Panc1 (cell line): ENCODE measurements at regions not wholly inside any gene's neighbourhood (a gene's known extent, or its start where the extent isn't known, plus 50 kb on each side); places are given as distances from the start of the nearest gene placed in this dataset.

Experiments
- ATAC-seq: fragments of 200-7000 bp; cut with Tn5 transposase; 2 replicates; pipeline ENCODE4 v1.9.1; 2020; ENCODE audit warnings: mild to moderate bottlenecking, moderate library complexity
- BruUV-seq: library from RNA; stranded (reverse); fragments of 400-500 nt; replicated peaks from 2 replicates; lab custom pipeline; 2021; lab: Mats Ljungman, UMichigan
- CTCF ChIA-PET: fragments of 300-600 bp; sonication (Branson Sonifier 250); formaldehyde crosslinking; loops from one replicate; lab custom pipeline; 2022; ENCODE audit warnings: antibody characterized with exemption; lab: Charles Lee
- POLR2A ChIA-PET: fragments of 300-600 bp; sonication (Branson Sonifier 250); formaldehyde crosslinking; loops from one replicate; lab custom pipeline; 2022; ENCODE audit warnings: antibody characterized with exemption; lab: Charles Lee
- DNase-seq: peaks from one replicate; pipeline ENCODE4 v3.0.0-alpha.2; 2010; ENCODE audit warnings: low read depth, low spot score
- H3K27ac ChIP-seq: 2 replicates; pipeline ENCODE4 v1.5.1; 2011; ENCODE audit warnings: mild to moderate bottlenecking, low read length, inconsistent platforms
- H3K27me3 ChIP-seq: fragments of 200-500 bp; sonication (Bioruptor generic); 2 replicates; pipeline ENCODE4 v1.6.0; 2014; ENCODE audit warnings: low read length, inconsistent platforms; ENCODE audit not compliant: control insufficient read depth, insufficient read depth
- H3K36me3 ChIP-seq: fragments of 200-500 bp; sonication (Bioruptor generic); 2 replicates; pipeline ENCODE4 v1.5.1; 2014; ENCODE audit warnings: inconsistent platforms, mild to moderate bottlenecking, low read length, moderate library complexity; ENCODE audit not compliant: control insufficient read depth, insufficient read depth
- H3K4me1 ChIP-seq: 2 replicates; pipeline ENCODE4 v1.5.1; 2011; ENCODE audit warnings: inconsistent platforms, mild to moderate bottlenecking, low read length, moderate library complexity; ENCODE audit not compliant: control insufficient read depth, insufficient read depth
- H3K4me3 ChIP-seq, 2 experiments: 2 replicates each; pipeline ENCODE4 v1.5.1; 2011 to 2012; ENCODE audit warnings: low read depth in 2 of 2, low read length in 2 of 2, mild to moderate bottlenecking in 2 of 2, inconsistent platforms in 1 of 2, moderate library complexity in 1 of 2
- H3K9me3 ChIP-seq: fragments of 200-500 bp; sonication (Bioruptor generic); 2 replicates; pipeline ENCODE4 v1.5.1; 2014; ENCODE audit warnings: low read depth, mild to moderate bottlenecking, inconsistent platforms, low read length, moderate library complexity; ENCODE audit not compliant: control insufficient read depth, insufficient read depth
- CTCF ChIP-seq: fragments of 450-650 bp; IDR thresholded peaks from 2 replicates; pipeline ENCODE4 v1.5.1; 2017; ENCODE audit warnings: mild to moderate bottlenecking
- POLR2AphosphoS5 ChIP-seq: IDR thresholded peaks from 2 replicates; pipeline ENCODE4 v1.6.1; 2012; ENCODE audit warnings: mild to moderate bottlenecking, low read depth, low read length, moderate library complexity
- REST ChIP-seq, 2 experiments: IDR thresholded peaks; 2 replicates each; pipeline ENCODE4 v1.6.1; 2011 to 2012; ENCODE audit warnings: low read depth in 2 of 2, control low read depth in 1 of 2, low read length in 1 of 2, mild to moderate bottlenecking in 1 of 2, moderate library complexity in 1 of 2; ENCODE audit not compliant: insufficient read depth in 1 of 2
- SIN3A ChIP-seq: IDR thresholded peaks from 2 replicates; pipeline ENCODE4 v1.6.1; 2012; ENCODE audit warnings: low read depth, mild to moderate bottlenecking, low read length, moderate library complexity, borderline replicate concordance; ENCODE audit not compliant: insufficient read depth
- TCF7L2 ChIP-seq: IDR thresholded peaks from 2 replicates; pipeline ENCODE4 v1.6.1; 2011; ENCODE audit warnings: mild to moderate bottlenecking, low read depth, low read length, inconsistent platforms
- in situ Hi-C: cut with HindIII; loops from 2 replicates; pipeline ENCODE4 v1.10.0; 2016; ENCODE audit warnings: low sequenced_read_pairs, low pct_unique_long_range_greater_than_20kb
- intact Hi-C: fragments of 100-400 bp; cut with micrococcal nuclease; formaldehyde crosslinking; loops from one replicate; pipeline ENCODE4 v1.10.0; 2022; ENCODE audit not compliant: unreplicated experiment

DNA sequence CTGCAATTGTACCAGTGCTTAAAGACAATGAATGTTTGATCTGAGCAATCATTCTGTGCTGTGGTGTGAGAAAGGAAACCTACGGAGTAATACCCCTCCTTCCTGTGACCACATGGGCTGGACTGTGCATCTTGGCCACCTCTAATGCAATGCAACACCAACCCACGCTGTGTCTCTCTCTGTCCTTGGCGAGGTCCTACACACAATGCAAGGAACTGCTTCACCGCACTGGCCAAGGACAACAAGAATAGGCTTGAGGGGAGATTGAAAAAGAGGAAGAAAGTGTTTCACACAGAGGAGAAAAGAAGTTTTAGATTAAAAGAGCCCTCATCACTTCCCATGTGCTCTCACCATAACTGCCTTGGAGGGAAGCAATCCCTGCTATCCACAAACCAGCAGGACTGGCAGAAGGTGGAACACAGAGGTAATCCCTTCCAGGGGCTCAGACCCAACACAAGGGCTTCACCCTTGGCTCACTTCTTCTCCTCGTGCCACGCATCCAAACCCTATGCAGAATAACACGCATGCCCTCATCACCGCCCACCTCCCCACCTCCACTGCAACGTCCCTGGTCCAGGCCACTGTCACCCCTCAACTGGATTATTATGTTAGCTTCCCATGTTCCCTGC, 112.5 kb upstream of the ERG start:
- DNase-seq (no peak), ATAC-seq (no peak)
- Histone ChIP-seq H3K27ac (no peak overlapping the region), H3K27me3 (no peaks in the 10 kb centered on the region; the same call in 1 of the 2 replicates), H3K4me1 (no peaks in the 10 kb centered on the region), H3K4me3 (no peak overlapping the region), H3K36me3 (no peaks in the 10 kb centered on the region), H3K9me3 (no peaks in the 10 kb centered on the region)
- TF ChIP-seq TCF7L2 (no peak), REST (IDR thresholded peaks at IDR 0.05; ENCODE audit: insufficient read depth in 1 of 2, low read depth in 2 of 2, low read length in 1 of 2) (no peak), POLR2AphosphoS5 (no peak), SIN3A (no peak), CTCF (no peak)
- in situ Hi-C loops (no loop called here), intact Hi-C loops (no loop called here)
- ChIA-PET POLR2A (no interaction called here), CTCF (no interaction called here)
- no TSS peak for BruUV-seq

DNA sequence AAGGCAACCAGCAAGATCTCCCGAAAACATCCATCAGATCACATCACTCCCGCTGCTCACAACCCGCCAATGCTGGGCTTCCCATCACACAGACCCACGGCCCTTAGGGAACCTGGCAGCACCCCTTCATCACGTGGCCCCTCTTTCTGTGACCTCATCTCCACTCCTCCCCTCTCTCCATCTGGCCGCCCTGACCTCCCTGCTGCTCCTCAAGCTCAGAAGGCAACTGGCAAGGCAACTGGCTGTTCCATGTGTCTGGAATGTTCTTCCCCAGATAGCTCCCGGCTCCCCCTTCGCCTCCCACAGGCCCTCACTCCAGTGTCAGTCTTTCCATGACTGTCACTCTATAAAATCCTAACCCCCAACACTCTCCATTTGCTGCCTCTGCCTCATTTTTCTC, 113.0 kb upstream of the ERG start:
- H3K9me3 ChIP-seq, result no peaks in the 10 kb centered on the region
- H3K27ac ChIP-seq, result no peak overlapping the region
- intact Hi-C loops, result no loop called here
- DNase-seq (no peak), ATAC-seq (no peak)
- no peaks in the 10 kb centered on the region for H3K4me1 ChIP-seq
- TF ChIP-seq CTCF (no peak), POLR2AphosphoS5 (no peak), SIN3A (no peak), TCF7L2 (no peak), REST (IDR thresholded peaks at IDR 0.05; ENCODE audit: insufficient read depth in 1 of 2, low read depth in 2 of 2, low read length in 1 of 2) (no peak)
- no peak overlapping the region for H3K4me3 ChIP-seq
- CTCF ChIA-PET, result no interaction called here
- in situ Hi-C loops, result no loop called here
- H3K27me3 ChIP-seq, result no peaks in the 10 kb centered on the region; the same call in 1 of the 2 replicates
- POLR2A ChIA-PET, result no interaction called here
- no TSS peak for BruUV-seq
- H3K36me3 ChIP-seq, result no peaks in the 10 kb centered on the region
